ENCODE measurements at regions not wholly inside any gene's neighbourhood (a gene's known extent, or its start where the extent isn't known, plus 50 kb on each side); places are given as distances from the start of the nearest gene placed in this dataset.

DNA sequence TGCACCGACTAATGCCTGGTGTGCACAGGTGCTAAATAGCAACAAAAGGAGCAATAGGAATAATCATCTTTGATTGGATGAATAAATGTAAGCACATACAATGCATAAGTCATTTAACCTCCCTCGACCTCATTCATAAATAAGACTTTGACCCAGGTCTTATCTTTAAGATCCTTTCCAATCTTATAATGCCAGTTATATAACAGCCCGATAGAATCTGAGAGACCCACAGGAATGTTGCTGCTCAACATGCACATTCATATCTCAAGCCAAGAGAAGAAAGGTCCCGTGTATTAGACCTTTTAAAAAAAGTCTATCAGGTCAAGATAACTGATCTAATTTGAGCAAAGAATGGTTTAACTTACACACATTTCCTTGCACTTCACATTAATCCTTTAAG, 146.8 kb upstream of the SOX9 start:
- no peak overlapping the region for H3K27ac Mint-ChIP-seq (ENCODE audit: unreplicated experiment)

GRCh38 chr17:71975331-71975801, 145.5 kb upstream of the SOX9 start:
- H3K9me3 Mint-ChIP-seq (ENCODE audit: unreplicated experiment), result peaks cover 2% of the 10 kb centered on the region
- TF ChIP-seq, protein P1, sequence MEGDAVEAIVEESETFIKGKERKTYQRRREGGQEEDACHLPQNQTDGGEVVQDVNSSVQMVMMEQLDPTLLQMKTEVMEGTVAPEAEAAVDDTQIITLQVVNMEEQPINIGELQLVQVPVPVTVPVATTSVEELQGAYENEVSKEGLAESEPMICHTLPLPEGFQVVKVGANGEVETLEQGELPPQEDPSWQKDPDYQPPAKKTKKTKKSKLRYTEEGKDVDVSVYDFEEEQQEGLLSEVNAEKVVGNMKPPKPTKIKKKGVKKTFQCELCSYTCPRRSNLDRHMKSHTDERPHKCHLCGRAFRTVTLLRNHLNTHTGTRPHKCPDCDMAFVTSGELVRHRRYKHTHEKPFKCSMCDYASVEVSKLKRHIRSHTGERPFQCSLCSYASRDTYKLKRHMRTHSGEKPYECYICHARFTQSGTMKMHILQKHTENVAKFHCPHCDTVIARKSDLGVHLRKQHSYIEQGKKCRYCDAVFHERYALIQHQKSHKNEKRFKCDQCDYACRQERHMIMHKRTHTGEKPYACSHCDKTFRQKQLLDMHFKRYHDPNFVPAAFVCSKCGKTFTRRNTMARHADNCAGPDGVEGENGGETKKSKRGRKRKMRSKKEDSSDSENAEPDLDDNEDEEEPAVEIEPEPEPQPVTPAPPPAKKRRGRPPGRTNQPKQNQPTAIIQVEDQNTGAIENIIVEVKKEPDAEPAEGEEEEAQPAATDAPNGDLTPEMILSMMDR (IDR thresholded peaks at IDR 0.05; ENCODE audit: partially characterized antibody, unreplicated experiment), result no peak
- DNase-seq, result no peak
- no peaks in the 10 kb centered on the region for H3K36me3 Mint-ChIP-seq (ENCODE audit: unreplicated experiment)
- H3K4me3 Mint-ChIP-seq (ENCODE audit: unreplicated experiment), result no peak overlapping the region
- no peak overlapping the region for H3K27ac Mint-ChIP-seq (ENCODE audit: unreplicated experiment)
- peaks cover 2% of the 10 kb centered on the region for H3K4me1 Mint-ChIP-seq (ENCODE audit: low read depth, unreplicated experiment)
- H3K27me3 Mint-ChIP-seq (ENCODE audit: unreplicated experiment), result no peaks in the 10 kb centered on the region

More for the DNA sequence above, 146.8 kb upstream of the SOX9 start:
- Mint-ChIP-seq H3K9me3 (ENCODE audit: unreplicated experiment) (peaks cover 2% of the 10 kb centered on the region), H3K4me3 (ENCODE audit: unreplicated experiment) (no peak overlapping the region), H3K4me1 (ENCODE audit: low read depth, unreplicated experiment) (peaks cover 2% of the 10 kb centered on the region), H3K36me3 (ENCODE audit: unreplicated experiment) (no peaks in the 10 kb centered on the region), H3K27me3 (ENCODE audit: unreplicated experiment) (no peaks in the 10 kb centered on the region)
- TF ChIP-seq, protein P1 (IDR thresholded peaks at IDR 0.05; ENCODE audit: partially characterized antibody, unreplicated experiment), result no peak
- DNase-seq, result no peak

- Mint-ChIP-seq H3K4me3 (ENCODE audit: unreplicated experiment) (no peak overlapping the region), H3K27me3 (ENCODE audit: unreplicated experiment) (no peaks in the 10 kb centered on the region), H3K9me3 (ENCODE audit: unreplicated experiment) (peaks cover 4% of the 10 kb centered on the region), H3K36me3 (ENCODE audit: unreplicated experiment) (no peaks in the 10 kb centered on the region), H3K27ac (ENCODE audit: unreplicated experiment) (no peak overlapping the region), H3K4me1 (ENCODE audit: low read depth, unreplicated experiment) (peaks cover 2% of the 10 kb centered on the region)
- TF ChIP-seq, protein P1 (IDR thresholded peaks at IDR 0.05; ENCODE audit: partially characterized antibody, unreplicated experiment), result no peak
- peak; percentile 20 for DNase-seq
These were observed 144.7 kb upstream of the SOX9 start for GRCh38 chr17:71976011-71976649.

GRCh38 chr17:71978435-71978834, 142.4 kb upstream of the SOX9 start:
- Mint-ChIP-seq H3K27ac (ENCODE audit: unreplicated experiment) (no peak overlapping the region), H3K36me3 (ENCODE audit: unreplicated experiment) (no peaks in the 10 kb centered on the region), H3K9me3 (ENCODE audit: unreplicated experiment) (peaks cover 2% of the 10 kb centered on the region), H3K4me1 (ENCODE audit: low read depth, unreplicated experiment) (peaks cover 2% of the 10 kb centered on the region), H3K27me3 (ENCODE audit: unreplicated experiment) (no peaks in the 10 kb centered on the region), H3K4me3 (ENCODE audit: unreplicated experiment) (no peak overlapping the region)
- DNase-seq, result no peak
- TF ChIP-seq, protein P1 (IDR thresholded peaks at IDR 0.05; ENCODE audit: partially characterized antibody, unreplicated experiment), result no peak

DNA sequence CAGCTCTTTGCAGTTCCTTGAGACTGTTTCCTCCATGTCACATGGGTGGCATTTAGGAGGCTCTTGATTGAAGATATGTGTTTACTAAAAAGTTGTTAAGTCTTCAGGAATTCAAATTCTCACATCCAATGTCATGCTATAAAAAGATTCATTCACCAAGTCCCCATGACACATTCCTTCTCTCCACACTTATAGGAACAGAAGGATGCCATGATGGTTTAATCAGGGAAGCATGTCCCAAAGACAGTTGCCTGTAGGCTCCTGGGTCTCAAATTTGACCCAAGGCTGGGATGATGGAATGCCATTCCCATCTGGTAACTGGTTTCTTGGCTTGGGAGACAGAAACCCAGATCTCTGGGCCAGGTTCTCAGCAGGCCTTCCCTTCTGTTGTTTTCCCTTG, 140.6 kb upstream of the SOX9 start:
- H3K4me1 Mint-ChIP-seq (ENCODE audit: low read depth, unreplicated experiment), result peaks cover 2% of the 10 kb centered on the region
- H3K4me3 Mint-ChIP-seq (ENCODE audit: unreplicated experiment), result no peak overlapping the region
- peaks cover 2% of the 10 kb centered on the region for H3K9me3 Mint-ChIP-seq (ENCODE audit: unreplicated experiment)
- no peak for DNase-seq
- H3K27me3 Mint-ChIP-seq (ENCODE audit: unreplicated experiment), result peaks cover 3% of the 10 kb centered on the region
- no peaks in the 10 kb centered on the region for H3K36me3 Mint-ChIP-seq (ENCODE audit: unreplicated experiment)
- H3K27ac Mint-ChIP-seq (ENCODE audit: unreplicated experiment), result no peak overlapping the region
- TF ChIP-seq, protein P1 (IDR thresholded peaks at IDR 0.05; ENCODE audit: partially characterized antibody, unreplicated experiment), result no peak

Measured in glutamatergic neuron (in vitro differentiated cells).